ENCODE measurements at regions not wholly inside any gene's neighbourhood (a gene's known extent, or its start where the extent isn't known, plus 50 kb on each side); places are given as distances from the start of the nearest gene placed in this dataset.

DNA sequence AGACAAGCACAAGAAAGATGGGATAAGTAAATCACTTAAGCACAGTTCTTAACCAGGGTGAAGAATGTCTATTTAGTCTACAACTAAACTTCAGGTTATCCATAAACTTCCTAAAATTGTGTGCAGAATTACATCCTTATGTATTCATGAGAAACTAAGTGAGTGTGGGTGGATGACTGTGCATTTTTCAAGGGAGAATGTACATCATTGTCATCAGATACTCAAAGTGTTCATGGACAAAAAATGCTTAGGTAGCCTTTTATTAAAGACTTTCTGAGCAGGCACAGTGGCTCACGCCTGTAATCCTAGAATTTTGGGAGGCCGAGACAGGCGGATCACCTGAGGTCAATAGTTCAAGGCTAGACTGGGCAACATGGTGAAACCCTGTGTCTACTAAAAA lies 2023.8 kb downstream of the LRRC4C start (continued):
- TF ChIP-seq, protein P1, sequence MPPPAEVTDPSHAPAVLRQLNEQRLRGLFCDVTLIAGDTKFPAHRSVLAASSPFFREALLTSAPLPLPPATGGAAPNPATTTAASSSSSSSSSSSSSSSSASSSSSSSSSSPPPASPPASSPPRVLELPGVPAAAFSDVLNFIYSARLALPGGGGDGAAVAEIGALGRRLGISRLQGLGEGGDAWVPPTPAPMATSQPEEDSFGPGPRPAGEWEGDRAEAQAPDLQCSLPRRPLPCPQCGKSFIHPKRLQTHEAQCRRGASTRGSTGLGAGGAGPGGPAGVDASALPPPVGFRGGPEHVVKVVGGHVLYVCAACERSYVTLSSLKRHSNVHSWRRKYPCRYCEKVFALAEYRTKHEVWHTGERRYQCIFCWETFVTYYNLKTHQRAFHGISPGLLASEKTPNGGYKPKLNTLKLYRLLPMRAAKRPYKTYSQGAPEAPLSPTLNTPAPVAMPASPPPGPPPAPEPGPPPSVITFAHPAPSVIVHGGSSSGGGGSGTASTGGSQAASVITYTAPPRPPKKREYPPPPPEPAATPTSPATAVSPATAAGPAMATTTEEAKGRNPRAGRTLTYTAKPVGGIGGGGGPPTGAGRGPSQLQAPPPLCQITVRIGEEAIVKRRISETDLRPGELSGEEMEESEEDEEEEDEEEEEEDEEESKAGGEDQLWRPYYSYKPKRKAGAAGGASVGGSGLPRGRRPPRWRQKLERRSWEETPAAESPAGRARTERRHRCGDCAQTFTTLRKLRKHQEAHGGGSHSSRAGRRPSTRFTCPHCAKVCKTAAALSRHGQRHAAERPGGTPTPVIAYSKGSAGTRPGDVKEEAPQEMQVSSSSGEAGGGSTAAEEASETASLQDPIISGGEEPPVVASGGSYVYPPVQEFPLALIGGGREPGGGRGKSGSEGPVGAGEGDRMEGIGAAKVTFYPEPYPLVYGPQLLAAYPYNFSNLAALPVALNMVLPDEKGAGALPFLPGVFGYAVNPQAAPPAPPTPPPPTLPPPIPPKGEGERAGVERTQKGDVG (CRISPR knock-in tag; IDR thresholded peaks at IDR 0.05), result no peak

DNA sequence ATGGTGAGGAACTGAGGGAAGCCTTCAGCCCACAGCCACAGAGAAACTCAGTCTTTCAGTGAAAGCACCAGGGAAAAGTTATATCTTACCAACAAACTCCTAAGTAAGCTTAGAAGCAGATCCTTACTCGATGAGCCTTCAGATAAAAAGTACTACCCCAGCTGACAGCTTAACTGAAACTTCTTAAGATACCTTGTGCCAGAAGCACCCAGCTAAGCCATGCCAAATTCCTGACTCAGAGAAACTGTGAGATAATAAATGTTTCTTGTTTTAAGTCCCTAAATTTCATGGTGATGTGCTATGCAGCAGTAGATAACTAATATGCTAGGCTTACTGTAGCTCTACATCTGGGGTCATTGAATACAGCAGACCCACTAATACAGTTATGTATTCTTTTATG lies 2025.0 kb downstream of the LRRC4C start:
- intact Hi-C loops (cut with micrococcal nuclease; ENCODE audit: unreplicated experiment) (no loop called here), in situ Hi-C loops (cut with MboI) (no loop called here)
- Histone ChIP-seq H4K20me1 (ENCODE audit: control insufficient read depth, insufficient read depth) (no peaks in the 10 kb centered on the region), H2AFZ (ENCODE audit: control insufficient read depth, low read depth, low read length) (no peak overlapping the region), H3K27me3 (replicated peaks in 1 of 2; ENCODE audit: control insufficient read depth in 2 of 2, insufficient read depth in 2 of 2, low read length in 1 of 2) (no peaks in the 10 kb centered on the region), H3K27ac (ENCODE audit: control insufficient read depth, insufficient read depth) (no peak overlapping the region), H3K79me2 (ENCODE audit: control insufficient read depth, insufficient read depth, low read length) (no peaks in the 10 kb centered on the region), H3K4me1 (ENCODE audit: control insufficient read depth, insufficient read depth, low read length) (no peaks in the 10 kb centered on the region), H3K4me2 (ENCODE audit: control insufficient read depth, insufficient read depth) (no peak overlapping the region), H3K36me3 (ENCODE audit: control insufficient read depth in 2 of 2, insufficient read depth in 2 of 2, low read length in 1 of 2) (no peaks in the 10 kb centered on the region), H3K9ac (ENCODE audit: control insufficient read depth, insufficient read depth, low read length) (no peak overlapping the region), H3K4me3 (no peak overlapping the region), H3K9me3 (replicated peaks; ENCODE audit: control insufficient read depth, insufficient read depth, low read length) (no peaks in the 10 kb centered on the region)
- no peak for FAIRE-seq
- no peak for TF ChIP-seq SMAD1 (IDR thresholded peaks at IDR 0.05; ENCODE audit: low read depth, partially characterized antibody)
- no peak for TF ChIP-seq HDGF (IDR thresholded peaks at IDR 0.05)
- CTCF ChIA-PET, result no interaction called here
- RAD21 ChIA-PET (ENCODE audit: unreplicated experiment), result no interaction called here
- no TSS peak for BruUV-seq (replicated peaks)
- POLR2A ChIA-PET, result interaction anchor here (0.5 kb wide), 1 partner anchor 1556 kb away, joined by 5 read pairs; no protein-coding TSS in a partner anchor
- ATAC-seq, result no peak
- DNase-seq (ENCODE audit: low read depth, low spot score), result no peak
- SMC1A ChIA-PET (ENCODE audit: uncharacterized antibody, unreplicated experiment), result interaction anchor here (0.7 kb wide), 1 partner anchor 214 kb away, joined by 4 read pairs; no protein-coding TSS in a partner anchor
- 0% methylated on average over 1 of the region's 1 CpG for WGBS (ENCODE audit: insufficient coverage, insufficient replicate concordance, low lambda C conversion rate, missing lambda C conversion rate)

All from GM12878 (cell line).